ENCODE measurements at regions not wholly inside any gene's neighbourhood (a gene's known extent, or its start where the extent isn't known, plus 50 kb on each side); places are given as distances from the start of the nearest gene placed in this dataset.

GRCh38 chr13:104382951-104383350 lies 1316.7 kb upstream of the SLC10A2 start:
- peak; percentile 54 for DNase-seq (ENCODE audit: low read depth, low spot score)

DNA sequence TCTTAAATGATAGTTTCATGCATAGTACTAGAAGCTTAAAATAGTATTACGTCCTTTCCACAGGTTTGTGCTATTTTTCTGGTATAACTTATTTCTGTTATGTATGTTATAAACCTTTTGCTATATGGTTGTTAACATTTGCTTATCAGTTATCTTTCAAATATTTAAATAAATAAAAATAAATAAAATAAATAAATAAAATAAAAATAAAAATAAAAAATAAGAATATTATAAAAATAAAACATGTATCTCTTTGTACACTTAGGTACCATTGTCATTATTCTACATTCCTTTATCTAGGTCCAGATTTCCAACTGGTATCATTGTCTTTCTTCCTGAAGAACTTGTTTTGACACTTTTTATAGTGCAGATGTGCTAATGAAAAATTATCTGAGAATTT lies 1310.4 kb upstream of the SLC10A2 start:
- DNase-seq (ENCODE audit: low read depth, low spot score): no peak

- no peak for DNase-seq (ENCODE audit: low read depth, low spot score)
Measured at GRCh38 chr13:104375614-104376013, 1309.4 kb upstream of the SLC10A2 start.

GRCh38 chr13:104372095-104372655 lies 1306.0 kb upstream of the SLC10A2 start:
- DNase-seq (ENCODE audit: low read depth, low spot score): no peak

DNA sequence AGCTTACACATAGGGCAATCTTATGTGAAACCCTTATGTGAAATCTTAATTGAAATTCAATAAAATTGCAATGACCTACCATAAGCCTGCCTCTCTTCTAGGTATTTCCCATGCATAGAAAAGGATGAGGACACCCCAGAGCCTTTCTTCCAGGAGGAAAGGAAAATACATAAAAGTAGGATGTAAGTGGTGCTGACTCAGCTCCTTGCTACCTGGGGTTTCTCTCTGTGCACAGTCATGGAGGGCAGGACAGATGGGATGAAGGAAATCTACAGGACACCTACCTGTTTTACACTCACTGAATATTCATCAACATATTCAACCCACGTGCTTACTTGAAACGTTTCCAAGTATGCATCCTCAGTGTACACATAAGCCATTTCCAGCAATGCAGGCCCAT lies 1299.2 kb upstream of the SLC10A2 start:
- DNase-seq (ENCODE audit: low read depth, low spot score): no peak

GRCh38 chr13:104357672-104358354 lies 1291.6 kb upstream of the SLC10A2 start:
- DNase-seq (ENCODE audit: low read depth, low spot score): no peak

GRCh38 chr13:104357174-104357573 lies 1291.0 kb upstream of the SLC10A2 start:
- DNase-seq (ENCODE audit: low read depth, low spot score): peak; percentile 52

GRCh38 chr13:104355041-104355670 lies 1288.9 kb upstream of the SLC10A2 start:
- DNase-seq (ENCODE audit: low read depth, low spot score): no peak

DNA sequence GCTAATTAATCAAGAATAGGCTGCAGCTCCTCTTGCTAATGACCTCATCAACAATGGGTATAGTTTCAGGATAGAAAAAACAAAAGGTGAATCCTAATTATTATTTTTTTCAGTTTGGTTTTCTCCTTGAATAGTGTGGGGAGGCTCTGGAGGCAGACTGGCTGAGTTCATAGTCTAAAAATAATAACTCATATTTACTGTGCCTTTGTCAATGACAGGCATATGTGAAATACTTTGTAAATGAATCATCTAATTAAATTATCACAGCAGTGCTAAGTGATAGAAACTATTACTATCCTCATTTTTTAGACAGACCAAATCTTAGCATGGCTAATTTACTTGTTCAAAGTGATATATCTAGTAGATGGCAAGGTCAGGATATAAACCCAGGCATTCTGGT lies 1261.0 kb upstream of the SLC10A2 start:
- DNase-seq (ENCODE audit: low read depth, low spot score): no peak

GRCh38 chr13:104326523-104326922 lies 1260.3 kb upstream of the SLC10A2 start:
- no peak for DNase-seq (ENCODE audit: low read depth, low spot score)

DNA sequence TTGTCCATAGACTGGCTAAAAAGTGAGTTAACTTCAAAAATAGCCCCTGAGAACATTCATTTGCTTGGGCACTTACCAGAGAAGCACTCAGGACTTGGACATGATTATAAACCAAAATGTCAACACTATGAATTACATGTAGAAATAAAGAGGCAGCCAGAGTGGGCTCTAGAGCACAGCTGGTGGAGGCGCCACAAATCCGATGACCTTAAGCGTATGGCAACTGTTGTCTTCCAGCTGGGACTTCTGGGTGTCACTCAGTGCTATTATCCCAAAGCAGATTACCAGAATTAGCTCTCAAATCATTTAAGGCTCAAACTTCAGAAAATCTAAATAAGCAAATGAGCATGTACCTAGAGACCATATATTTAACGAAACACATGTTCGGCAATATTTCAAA lies 1255.5 kb upstream of the SLC10A2 start:
- DNase-seq (ENCODE audit: low read depth, low spot score): no peak

DNA sequence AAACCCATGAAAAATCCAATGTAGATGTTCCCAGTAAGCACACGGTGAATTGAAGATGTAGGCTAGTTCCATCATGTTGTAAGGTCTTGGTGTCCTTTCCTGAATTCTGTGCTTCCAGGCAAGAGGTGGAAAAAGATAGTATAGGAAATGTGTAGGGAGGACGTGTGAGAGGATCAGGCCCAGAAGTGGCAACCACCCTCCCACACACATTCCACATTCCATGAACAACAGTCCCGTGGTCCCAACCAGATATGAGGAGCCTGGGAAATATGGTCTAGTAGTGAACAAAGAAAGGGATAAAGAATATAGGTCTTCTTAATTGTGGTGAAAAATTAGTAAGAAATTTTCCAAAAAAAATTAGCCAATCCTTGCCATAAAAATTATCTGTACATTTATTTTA lies 1254.2 kb upstream of the SLC10A2 start:
- no peak for DNase-seq (ENCODE audit: low read depth, low spot score)

- DNase-seq (ENCODE audit: low read depth, low spot score): peak; percentile 65
Measured at GRCh38 chr13:104318121-104318520, 1251.9 kb upstream of the SLC10A2 start.

DNA sequence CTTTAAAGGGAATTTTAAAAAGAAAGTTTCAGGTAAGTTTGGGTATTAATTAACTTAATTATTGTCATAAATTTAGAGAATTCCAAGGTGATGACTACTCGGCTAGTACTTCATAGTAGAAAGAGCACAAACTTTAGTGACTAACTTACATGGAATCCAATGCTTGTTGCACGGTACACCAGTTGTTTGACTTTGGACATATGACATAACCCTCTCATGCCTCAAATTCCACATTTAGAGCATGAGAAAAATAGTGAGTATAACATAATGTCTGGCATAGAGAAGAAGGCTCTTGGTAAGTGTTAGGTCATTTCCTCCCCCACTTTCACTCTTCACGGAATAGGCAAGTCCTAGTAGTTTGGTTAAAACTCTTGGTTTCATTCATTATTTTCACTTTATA lies 1249.4 kb upstream of the SLC10A2 start:
- peak; percentile 89 for DNase-seq (ENCODE audit: low read depth, low spot score)

GRCh38 chr13:104314926-104315535 lies 1248.8 kb upstream of the SLC10A2 start:
- no peak for DNase-seq (ENCODE audit: low read depth, low spot score)

DNA sequence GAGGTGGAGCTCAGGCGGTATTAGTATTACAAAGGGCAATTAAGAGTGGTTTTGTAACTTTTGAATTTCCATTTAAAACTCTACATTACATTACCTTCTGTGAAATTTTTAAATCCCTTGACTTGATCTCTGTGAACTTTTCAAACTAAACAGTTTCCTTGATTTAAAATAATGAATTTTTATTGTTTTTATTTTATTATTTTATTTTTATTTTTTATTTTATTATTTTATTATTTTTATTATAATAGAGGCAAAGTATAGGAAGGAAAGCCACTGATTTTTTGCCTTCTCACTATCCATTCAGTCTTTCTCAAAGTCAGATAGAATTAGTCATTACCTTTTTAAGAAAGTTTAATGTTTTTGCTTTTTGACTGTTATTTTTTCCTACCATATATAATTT lies 1248.1 kb upstream of the SLC10A2 start:
- DNase-seq (ENCODE audit: low read depth, low spot score): no peak

GRCh38 chr13:104310861-104311260 lies 1244.6 kb upstream of the SLC10A2 start:
- DNase-seq (ENCODE audit: low read depth, low spot score): no peak

- no peak for DNase-seq (ENCODE audit: low read depth, low spot score)
Measured at GRCh38 chr13:104309431-104309830, 1243.2 kb upstream of the SLC10A2 start.

DNA sequence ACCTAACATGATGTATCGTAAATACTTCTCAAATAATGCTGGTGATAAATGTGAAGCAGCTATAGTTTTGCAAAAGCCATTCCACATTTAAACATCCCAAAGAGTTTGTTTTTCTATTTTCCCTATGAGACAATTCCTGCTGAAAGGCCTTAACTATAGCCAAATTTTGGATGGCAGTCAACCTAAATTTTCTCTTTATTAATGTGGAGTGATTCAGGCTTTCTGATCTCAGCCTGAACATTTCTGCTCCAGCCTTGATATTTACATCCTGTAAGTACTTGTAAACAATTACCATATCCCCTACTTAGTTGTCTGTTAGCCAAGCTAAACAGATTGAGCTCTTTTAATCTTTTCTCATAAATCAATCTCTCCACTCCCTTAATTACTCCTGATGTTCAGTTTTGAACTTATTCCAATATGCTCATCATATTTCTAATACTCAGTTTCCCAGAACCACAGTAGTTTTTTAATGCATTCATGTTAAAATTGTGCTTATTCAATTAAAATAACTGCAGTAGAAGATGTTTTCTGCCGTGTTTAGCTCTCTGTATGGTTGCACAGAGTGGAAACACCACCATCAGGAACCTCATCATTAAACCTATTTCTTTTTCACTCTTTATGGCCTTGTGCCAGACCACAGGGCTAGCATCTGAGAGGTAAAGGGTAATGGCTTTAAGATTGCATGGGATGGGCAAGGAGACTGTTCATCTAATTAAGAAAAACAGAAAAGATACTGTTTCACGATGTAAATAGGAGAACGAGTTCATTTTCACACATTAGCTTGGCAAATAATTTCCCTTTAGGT lies 1235.2 kb upstream of the SLC10A2 start:
- peak; percentile 48 for DNase-seq (ENCODE audit: low read depth, low spot score)

DNA sequence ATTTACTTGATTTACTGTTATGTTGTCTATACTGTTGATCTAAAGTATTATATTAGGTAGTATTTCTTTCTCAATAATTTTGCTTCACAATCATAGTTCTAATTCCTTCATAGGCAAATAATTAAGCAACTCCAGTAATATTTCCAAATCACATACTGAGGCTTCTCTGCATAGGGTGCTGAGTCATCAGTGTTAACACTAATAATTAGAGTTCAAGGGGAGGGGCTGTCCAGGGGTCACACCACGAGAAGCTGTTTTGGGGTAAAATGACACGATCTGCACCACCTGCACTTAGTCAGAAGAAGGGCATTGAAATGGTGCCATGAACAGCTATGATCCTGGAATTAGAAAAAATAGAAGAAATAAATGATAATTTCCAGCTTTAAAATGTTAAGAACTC lies 1230.9 kb upstream of the SLC10A2 start:
- no peak for DNase-seq (ENCODE audit: low read depth, low spot score)

GRCh38 chr13:104296286-104296685 lies 1230.1 kb upstream of the SLC10A2 start:
- DNase-seq (ENCODE audit: low read depth, low spot score): no peak

DNA sequence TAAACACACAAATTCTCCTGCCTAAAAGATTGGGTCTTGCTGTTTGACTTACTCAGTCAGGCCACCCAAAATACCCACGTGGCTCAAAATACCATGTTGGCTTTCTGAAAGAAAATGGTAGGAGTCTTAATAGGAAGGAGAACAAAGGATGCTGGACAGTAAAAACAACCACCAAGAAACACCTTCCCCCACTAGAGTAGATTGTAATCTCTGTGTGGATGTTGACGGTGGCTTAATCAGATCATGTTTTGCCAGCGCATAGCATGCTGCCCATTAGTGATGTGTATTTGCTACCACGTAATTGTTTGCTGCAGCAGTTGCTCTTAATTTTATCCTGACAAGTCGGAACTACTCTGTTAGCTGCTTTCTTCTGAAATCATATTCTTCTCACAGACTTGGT lies 1229.3 kb upstream of the SLC10A2 start:
- DNase-seq (ENCODE audit: low read depth, low spot score): no peak
